Stomach (tissue), 4 donors: ENCODE measurements at regions not wholly inside any gene's neighbourhood (a gene's known extent, or its start where the extent isn't known, plus 50 kb on each side); places are given as distances from the start of the nearest gene placed in this dataset.

Source experiments
- CTCF ChIP-seq, 7 experiments: fragments of 450-650 bp in 4 of 7; fragments of 200-600 bp in 3 of 7; sonication (generic) in 3 of 7; IDR thresholded peaks; one replicate each; pipeline ENCODE4 v1.5.1; 2016 to 2019; ENCODE audit warnings: antibody characterized with exemption in 7 of 7, control low read depth in 2 of 7, mild to moderate bottlenecking in 1 of 7
- POLR2AphosphoS5 ChIP-seq, 3 donors: sonication (generic); formaldehyde crosslinking; IDR thresholded peaks; one replicate each; pipeline ENCODE4 v1.6.1; 2016; ENCODE audit warnings: antibody characterized with exemption in 3 of 3

DNA sequence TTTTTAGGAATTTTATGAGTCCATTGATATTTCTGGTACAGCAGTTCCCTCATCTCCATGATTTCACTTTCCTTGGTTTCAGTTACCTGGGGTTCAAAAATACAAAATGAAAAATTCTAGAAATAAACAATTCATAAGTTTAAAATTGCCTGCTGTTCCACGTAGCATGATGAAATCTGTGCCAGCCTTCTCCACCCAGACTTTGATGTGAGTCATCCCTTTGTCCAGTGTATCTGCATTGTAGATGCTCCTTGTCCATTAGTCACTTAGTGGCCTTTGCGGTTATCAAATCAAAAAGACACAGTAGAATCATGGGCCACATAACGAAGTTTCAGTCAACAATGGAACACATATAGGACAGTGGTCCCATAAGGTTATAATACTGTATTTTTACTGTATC, 286.9 kb downstream of the PTEN start:
- TF ChIP-seq CTCF (IDR thresholded peaks at IDR 0.05), result no peak
- TF ChIP-seq POLR2AphosphoS5 (IDR thresholded peaks at IDR 0.05), result no peak
